G401 (cell line): ENCODE measurements at regions not wholly inside any gene's neighbourhood (a gene's known extent, or its start where the extent isn't known, plus 50 kb on each side); places are given as distances from the start of the nearest gene placed in this dataset.

ENCODE experiments used
- DNase-seq: peaks from one replicate; pipeline ENCODE4 v3.0.0-alpha.2; 2015; ENCODE audit warnings: low spot score
- in situ Hi-C: cut with HindIII; loops from 2 replicates; pipeline ENCODE4 v1.10.0; 2016; ENCODE audit warnings: low sequenced_read_pairs, mixed read lengths

- no peak for DNase-seq
- in situ Hi-C loops: no loop called here
Observed at GRCh38 chrX:40488296-40488695, 92.5 kb upstream of the ATP6AP2 start.

GRCh38 chrX:40485973-40486372, 94.8 kb upstream of the ATP6AP2 start:
- in situ Hi-C loops: no loop called here
- no peak for DNase-seq

- no peak for DNase-seq
- in situ Hi-C loops: no loop called here
Observed at GRCh38 chrX:40485102-40485826, 95.5 kb upstream of the ATP6AP2 start.

GRCh38 chrX:40484408-40485091, 96.2 kb upstream of the ATP6AP2 start:
- in situ Hi-C loops: no loop called here
- no peak for DNase-seq

- DNase-seq: no peak
- in situ Hi-C loops: no loop called here
Observed at GRCh38 chrX:40483502-40483901, 97.3 kb upstream of the ATP6AP2 start.

GRCh38 chrX:40479777-40480318, 100.9 kb upstream of the ATP6AP2 start:
- in situ Hi-C loops: no loop called here
- no peak for DNase-seq

GRCh38 chrX:40478474-40479065, 102.2 kb upstream of the ATP6AP2 start:
- in situ Hi-C loops: no loop called here
- no peak for DNase-seq

GRCh38 chrX:40476958-40477357, 103.8 kb upstream of the ATP6AP2 start:
- no peak for DNase-seq
- in situ Hi-C loops: no loop called here

GRCh38 chrX:40474645-40475044, 106.1 kb upstream of the ATP6AP2 start:
- DNase-seq: peak; percentile 7
- in situ Hi-C loops: no loop called here

GRCh38 chrX:40474205-40474626, 106.6 kb upstream of the ATP6AP2 start:
- in situ Hi-C loops: no loop called here
- peak; percentile 28 for DNase-seq

GRCh38 chrX:40473460-40474204, 107.1 kb upstream of the ATP6AP2 start:
- no peak for DNase-seq
- in situ Hi-C loops: no loop called here

- peak; percentile 8 for DNase-seq
- in situ Hi-C loops: no loop called here
Observed at GRCh38 chrX:40471965-40472648, 108.7 kb upstream of the ATP6AP2 start.

GRCh38 chrX:40470830-40471429, 109.8 kb upstream of the ATP6AP2 start:
- DNase-seq: no peak
- in situ Hi-C loops: no loop called here

- in situ Hi-C loops: no loop called here
- no peak for DNase-seq
Observed at GRCh38 chrX:40469316-40469715, 111.5 kb upstream of the ATP6AP2 start.

GRCh38 chrX:40468033-40468846, 112.5 kb upstream of the ATP6AP2 start:
- in situ Hi-C loops: no loop called here
- DNase-seq: peak; percentile 38

GRCh38 chrX:40467454-40467853, 113.3 kb upstream of the ATP6AP2 start:
- in situ Hi-C loops: no loop called here
- no peak for DNase-seq

GRCh38 chrX:40465735-40466551, 114.8 kb upstream of the ATP6AP2 start:
- in situ Hi-C loops: no loop called here
- DNase-seq: no peak
